DOHH2 (cell line): ENCODE measurements at regions not wholly inside any gene's neighbourhood (a gene's known extent, or its start where the extent isn't known, plus 50 kb on each side); places are given as distances from the start of the nearest gene placed in this dataset.
"Not testable (repeated sequence)": the region's sequence is repeated elsewhere in the genome, so short reads cannot be mapped to it uniquely, and the experiment has no call there.

Source experiments
- H3F3A ChIP-seq: fragments of 200-600 bp; sonication (generic), shearing (Covaris generic); 2 replicates; pipeline ENCODE4 v1.6.0; 2016; ENCODE audit warnings: antibody characterized with exemption, mild to moderate bottlenecking; ENCODE audit not compliant: control insufficient read depth, insufficient read depth
- H3K27ac ChIP-seq: fragments of 200-600 bp; sonication (generic); 2 replicates; pipeline ENCODE4 v1.5.1; 2014; ENCODE audit warnings: low read depth, mild to moderate bottlenecking, low read length, moderate library complexity
- H3K27me3 ChIP-seq: fragments of 200-600 bp; sonication (generic); 2 replicates; pipeline ENCODE4 v1.6.1; 2014; ENCODE audit warnings: mild to moderate bottlenecking, low read length, mixed read lengths; ENCODE audit not compliant: control insufficient read depth
- H3K36me3 ChIP-seq: fragments of 200-600 bp; sonication (generic); 2 replicates; pipeline ENCODE4 v1.6.1; 2014; ENCODE audit warnings: mild to moderate bottlenecking, low read length, moderate library complexity, mixed read lengths; ENCODE audit not compliant: control insufficient read depth
- H3K4me1 ChIP-seq: fragments of 200-600 bp; sonication (generic); 2 replicates; pipeline ENCODE4 v1.6.1; 2014; ENCODE audit warnings: mild to moderate bottlenecking, low read length, mixed read lengths; ENCODE audit not compliant: control insufficient read depth
- H3K4me2 ChIP-seq: fragments of 200-600 bp; sonication (generic); 2 replicates; pipeline ENCODE4 v1.6.0; 2014; ENCODE audit warnings: mild to moderate bottlenecking, low read length, moderate library complexity
- H3K4me3 ChIP-seq: fragments of 200-600 bp; sonication (generic); 2 replicates; pipeline ENCODE4 v1.5.1; 2014; ENCODE audit warnings: mild to moderate bottlenecking, low read length, mixed read lengths
- H3K79me2 ChIP-seq: fragments of 200-600 bp; sonication (generic); 2 replicates; pipeline ENCODE4 v1.6.1; 2014; ENCODE audit warnings: mild to moderate bottlenecking, low read length, mixed read lengths; ENCODE audit not compliant: control insufficient read depth
- H3K9me2 ChIP-seq: fragments of 200-600 bp; sonication (generic); replicated peaks from 2 replicates; pipeline ENCODE4 v1.6.1; 2014; ENCODE audit warnings: mild to moderate bottlenecking, low read length, mixed read lengths; ENCODE audit not compliant: control insufficient read depth
- H3K9me3 ChIP-seq: fragments of 200-600 bp; sonication (generic); 2 replicates; pipeline ENCODE4 v1.6.1; 2014; ENCODE audit warnings: antibody characterized with exemption, low read length, mixed read lengths; ENCODE audit not compliant: control insufficient read depth, insufficient read depth
- H4K20me1 ChIP-seq: fragments of 200-600 bp; sonication (generic); 2 replicates; pipeline ENCODE4 v1.6.0; 2014; ENCODE audit warnings: low read depth, mild to moderate bottlenecking, antibody characterized with exemption, low read length, moderate library complexity; ENCODE audit not compliant: control insufficient read depth, insufficient read depth
- CTCF ChIP-seq: fragments of 200-600 bp; sonication (generic); IDR thresholded peaks from one replicate; pipeline ENCODE4 v1.5.1; 2014; ENCODE audit warnings: antibody characterized with exemption, mild to moderate bottlenecking, low read depth, low read length; ENCODE audit not compliant: poor library complexity, severe bottlenecking
- EZH2phosphoT487 ChIP-seq: fragments of 200-600 bp; sonication (generic); IDR thresholded peaks from 2 replicates; pipeline ENCODE4 v1.6.1; 2017; ENCODE audit warnings: borderline replicate concordance, mild to moderate bottlenecking, antibody characterized with exemption, low read length, moderate library complexity, mixed read lengths

- no peaks in the 10 kb centered on the region for H4K20me1 ChIP-seq
- no peaks in the 10 kb centered on the region for H3K9me3 ChIP-seq
- no peak overlapping the region for H3K27ac ChIP-seq
- TF ChIP-seq EZH2phosphoT487 (no peak), CTCF (no peak)
- H3K9me2 ChIP-seq = no peaks in the 10 kb centered on the region
- H3K4me3 ChIP-seq = no peak overlapping the region
- H3K79me2 ChIP-seq = no peaks in the 10 kb centered on the region
- H3K27me3 ChIP-seq = no peaks in the 10 kb centered on the region
- no peaks in the 10 kb centered on the region for H3K36me3 ChIP-seq
- no peaks in the 10 kb centered on the region for H3F3A ChIP-seq
- H3K4me2 ChIP-seq = no peak overlapping the region
- no peaks in the 10 kb centered on the region for H3K4me1 ChIP-seq
Observed at GRCh38 chr5:167940911-167941310, 350.5 kb upstream of the WWC1 start.

- not testable (repeated sequence) for H3K9me3 ChIP-seq, H3K27me3 ChIP-seq, H3K4me2 ChIP-seq, H3K79me2 ChIP-seq, H3K36me3 ChIP-seq, H3K9me2 ChIP-seq, H3F3A ChIP-seq, H3K4me3 ChIP-seq, H3K4me1 ChIP-seq, H4K20me1 ChIP-seq, H3K27ac ChIP-seq
Observed at GRCh38 chr5:167941556-167941955, 349.9 kb upstream of the WWC1 start.

- Histone ChIP-seq H3K79me2 (no peaks in the 10 kb centered on the region), H3K4me1 (no peaks in the 10 kb centered on the region), H3K9me3 (no peaks in the 10 kb centered on the region), H3K4me2 (no peak overlapping the region), H3K27me3 (no peaks in the 10 kb centered on the region), H3K9me2 (no peaks in the 10 kb centered on the region), H4K20me1 (no peaks in the 10 kb centered on the region), H3K27ac (no peak overlapping the region), H3F3A (no peaks in the 10 kb centered on the region), H3K4me3 (no peak overlapping the region), H3K36me3 (no peaks in the 10 kb centered on the region)
- TF ChIP-seq EZH2phosphoT487 = no peak
- no peak for TF ChIP-seq CTCF
Observed at GRCh38 chr5:167943343-167943742, 348.1 kb upstream of the WWC1 start.

- no peaks in the 10 kb centered on the region for H3K9me3 ChIP-seq
- no peak overlapping the region for H3K4me3 ChIP-seq
- H3K36me3 ChIP-seq = no peaks in the 10 kb centered on the region
- no peaks in the 10 kb centered on the region for H4K20me1 ChIP-seq
- H3K79me2 ChIP-seq = no peaks in the 10 kb centered on the region
- H3K27me3 ChIP-seq = no peaks in the 10 kb centered on the region
- no peaks in the 10 kb centered on the region for H3K9me2 ChIP-seq
- no peaks in the 10 kb centered on the region for H3K4me1 ChIP-seq
- no peak for TF ChIP-seq EZH2phosphoT487
- no peak for TF ChIP-seq CTCF
- no peak overlapping the region for H3K4me2 ChIP-seq
- H3F3A ChIP-seq = no peaks in the 10 kb centered on the region
- no peak overlapping the region for H3K27ac ChIP-seq
Observed at GRCh38 chr5:167944121-167944852, 347.2 kb upstream of the WWC1 start.
